IMR-90 (cell line): ENCODE measurements at regions not wholly inside any gene's neighbourhood (a gene's known extent, or its start where the extent isn't known, plus 50 kb on each side); places are given as distances from the start of the nearest gene placed in this dataset.

ENCODE experiments used
- ATAC-seq: fragments of 200-7000 bp; cut with Tn5 transposase; 2 replicates; pipeline ENCODE4 v1.9.1; 2020; ENCODE audit warnings: low read depth, mild to moderate bottlenecking, moderate library complexity
- BruUV-seq: library from RNA; stranded (reverse); fragments of 400-500 nt; replicated peaks from 2 replicates; lab custom pipeline; 2021; lab: Mats Ljungman, UMichigan
- CTCF ChIA-PET: fragments of 300-600 bp; formaldehyde crosslinking; extraction: SDS; loops from one replicate; lab custom pipeline; 2021; ENCODE audit warnings: antibody characterized with exemption; lab: Yijun Ruan, JAX
- POLR2A ChIA-PET: fragments of 300-600 bp; sonication (Branson Sonifier 250); formaldehyde crosslinking; loops from one replicate; lab custom pipeline; 2022; ENCODE audit warnings: antibody characterized with exemption; ENCODE audit not compliant: unreplicated experiment; lab: Charles Lee
- DNase-seq: peaks from one replicate; pipeline ENCODE4 v3.0.0; 2013
- H2AFZ ChIP-seq: replicated peaks from 2 replicates; pipeline ENCODE3; 2013; ENCODE audit warnings: low read length, mild to moderate bottlenecking; ENCODE audit not compliant: poor library complexity
- H2AK5ac ChIP-seq: 2 replicates; pipeline ENCODE4 v1.6.1; 2013; ENCODE audit warnings: low read depth, low read length, inconsistent platforms
- H2AK9ac ChIP-seq: replicated peaks from 2 replicates; pipeline ENCODE3; 2013; ENCODE audit warnings: mild to moderate bottlenecking, low read depth, low read length, moderate library complexity; ENCODE audit not compliant: poor library complexity
- H2BK120ac ChIP-seq: 2 replicates; pipeline ENCODE4 v1.6.1; 2013; ENCODE audit warnings: low read depth, low read length, inconsistent platforms
- H2BK15ac ChIP-seq: 3 replicates; pipeline ENCODE4 v1.6.1; 2013; ENCODE audit warnings: low read depth, low read length, inconsistent platforms
- H2BK20ac ChIP-seq: 2 replicates; pipeline ENCODE4 v1.6.1; 2013; ENCODE audit warnings: low read depth, mild to moderate bottlenecking, inconsistent platforms, low read length, moderate library complexity
- H2BK5ac ChIP-seq: 2 replicates; pipeline ENCODE4 v1.6.1; 2013; ENCODE audit warnings: mild to moderate bottlenecking, low read depth, low read length, inconsistent platforms; ENCODE audit not compliant: poor library complexity, severe bottlenecking
- H3K14ac ChIP-seq: replicated peaks from 2 replicates; pipeline ENCODE4 v1.6.1; 2013; ENCODE audit warnings: low read depth, low read length, inconsistent platforms
- H3K18ac ChIP-seq: 2 replicates; pipeline ENCODE4 v1.6.1; 2013; ENCODE audit warnings: low read depth, low read length, control low read depth
- H3K23ac ChIP-seq: 2 replicates; pipeline ENCODE4 v1.6.1; 2013; ENCODE audit warnings: low read depth, low read length, inconsistent platforms
- H3K27ac ChIP-seq: 2 replicates; pipeline ENCODE4 v1.5.1; 2013; ENCODE audit warnings: mild to moderate bottlenecking, control low read depth, low read length; ENCODE audit not compliant: insufficient read depth
- H3K27me3 ChIP-seq: 2 replicates; pipeline ENCODE4 v1.6.1; 2013; ENCODE audit warnings: low read length; ENCODE audit not compliant: control insufficient read depth, insufficient read depth
- H3K36me3 ChIP-seq: 2 replicates; pipeline ENCODE4 v1.6.1; 2013; ENCODE audit warnings: low read length, mixed read lengths; ENCODE audit not compliant: control insufficient read depth, insufficient read depth
- H3K4ac ChIP-seq: 2 replicates; pipeline ENCODE4 v1.6.1; 2013; ENCODE audit warnings: low read depth, low read length, inconsistent platforms
- H3K4me1 ChIP-seq: 2 replicates; pipeline ENCODE4 v1.6.1; 2013; ENCODE audit warnings: low read length, mixed read lengths; ENCODE audit not compliant: control insufficient read depth, insufficient read depth
- H3K4me2 ChIP-seq: 2 replicates; pipeline ENCODE4 v1.6.1; 2013; ENCODE audit warnings: low read depth, mild to moderate bottlenecking, control low read depth, low read length, moderate library complexity
- H3K4me3 ChIP-seq: 2 replicates; pipeline ENCODE4 v1.5.1; 2013; ENCODE audit warnings: low read depth, mild to moderate bottlenecking, control low read depth, low read length, moderate library complexity; ENCODE audit not compliant: insufficient read depth
- H3K56ac ChIP-seq: 2 replicates; pipeline ENCODE4 v1.6.1; 2013; ENCODE audit warnings: low read length, inconsistent platforms; ENCODE audit not compliant: insufficient read depth; ENCODE audit errors: extremely low read depth
- H3K79me1 ChIP-seq, 2 experiments: 2 replicates each; pipeline ENCODE4 v1.6.1; 2013; ENCODE audit warnings: low read length in 2 of 2, inconsistent platforms in 1 of 2, low read depth in 1 of 2
- H3K9ac ChIP-seq: 2 replicates; pipeline ENCODE4 v1.6.1; 2013; ENCODE audit warnings: low read depth, low read length, control low read depth
- H3K9me1 ChIP-seq: 2 replicates; pipeline ENCODE4 v1.6.1; 2013; ENCODE audit warnings: low read length, inconsistent platforms; ENCODE audit not compliant: insufficient read depth
- H3K9me3 ChIP-seq: 2 replicates; pipeline ENCODE4 v1.6.1; 2013; ENCODE audit warnings: low read length; ENCODE audit not compliant: control insufficient read depth, insufficient read depth
- H4K20me1 ChIP-seq: 2 replicates; pipeline ENCODE4 v1.6.1; 2013; ENCODE audit warnings: low read length, inconsistent platforms; ENCODE audit not compliant: insufficient read depth
- H4K5ac ChIP-seq: 2 replicates; pipeline ENCODE4 v1.6.1; 2013; ENCODE audit warnings: mild to moderate bottlenecking, low read depth, low read length, control low read depth
- H4K8ac ChIP-seq, 2 experiments: 2 replicates each; pipeline ENCODE4 v1.6.1; 2013; ENCODE audit warnings: low read depth in 2 of 2, low read length in 2 of 2, control low read depth in 1 of 2, inconsistent platforms in 1 of 2
- H4K91ac ChIP-seq: 2 replicates; pipeline ENCODE4 v1.6.1; 2013; ENCODE audit warnings: low read depth, low read length, inconsistent platforms; ENCODE audit not compliant: insufficient read depth
- BHLHE40 ChIP-seq: fragments of 150-350 bp; IDR thresholded peaks from 2 replicates; pipeline ENCODE4 v1.6.1; 2016; ENCODE audit warnings: mild to moderate bottlenecking, low read depth, low read length
- CEBPB ChIP-seq: IDR thresholded peaks from 2 replicates; pipeline ENCODE4 v1.6.1; 2012; ENCODE audit warnings: low read depth, low read length, improper control_type of control experiment
- CHD1 ChIP-seq: IDR thresholded peaks from 2 replicates; pipeline ENCODE4 v1.6.1; 2012; ENCODE audit warnings: low read depth, low read length, improper control_type of control experiment
- FOS ChIP-seq: fragments of 150-350 bp; IDR thresholded peaks from 2 replicates; pipeline ENCODE4 v1.6.1; 2016; ENCODE audit warnings: low read depth, low read length
- MAFK ChIP-seq: IDR thresholded peaks from 2 replicates; pipeline ENCODE4 v1.6.1; 2012; ENCODE audit warnings: low read depth, low read length, improper control_type of control experiment
- MAZ ChIP-seq: IDR thresholded peaks from 2 replicates; pipeline ENCODE4 v1.6.1; 2012; ENCODE audit warnings: low read depth, mild to moderate bottlenecking, low read length, improper control_type of control experiment, moderate library complexity, borderline replicate concordance
- MXI1 ChIP-seq: IDR thresholded peaks from 2 replicates; pipeline ENCODE4 v1.6.1; 2012; ENCODE audit warnings: low read depth, mild to moderate bottlenecking, low read length, moderate library complexity, borderline replicate concordance
- NFE2L2 ChIP-seq: fragments of 150-350 bp; IDR thresholded peaks from 2 replicates; pipeline ENCODE4 v1.6.1; 2016; ENCODE audit warnings: low read depth, mild to moderate bottlenecking, low read length
- POLR2A ChIP-seq: IDR thresholded peaks from 2 replicates; pipeline ENCODE4 v1.6.1; 2012; ENCODE audit warnings: mild to moderate bottlenecking, low read depth, low read length
- RAD21 ChIP-seq: IDR thresholded peaks from 2 replicates; pipeline ENCODE4 v1.6.1; 2012; ENCODE audit warnings: low read length, improper control_type of control experiment
- RCOR1 ChIP-seq: IDR thresholded peaks from 2 replicates; pipeline ENCODE4 v1.6.1; 2012; ENCODE audit warnings: mild to moderate bottlenecking, low read length, improper control_type of control experiment; ENCODE audit not compliant: insufficient replicate concordance
- RFX5 ChIP-seq: IDR thresholded peaks from 2 replicates; pipeline ENCODE4 v1.8.0; 2012; ENCODE audit warnings: low read depth, mild to moderate bottlenecking, low read length, moderate library complexity
- SMC3 ChIP-seq: fragments of 150-350 bp; IDR thresholded peaks from 2 replicates; pipeline ENCODE4 v1.6.1; 2016; ENCODE audit warnings: low read depth, mild to moderate bottlenecking, antibody characterized with exemption, low read length, moderate library complexity
- USF2 ChIP-seq: fragments of 150-350 bp; IDR thresholded peaks from 2 replicates; pipeline ENCODE4 v1.6.1; 2017; ENCODE audit warnings: mild to moderate bottlenecking, antibody characterized with exemption, low read length, low read depth
- WGBS, 2 experiments: methylation state at CpG; one replicate each; pipeline versions ENCODE4 v1.1.5 to v1.1.7; 2013; ENCODE audit warnings: missing lambda C conversion rate in 2 of 2; ENCODE audit not compliant: insufficient read length in 1 of 2; ENCODE audit errors: extremely low coverage in 2 of 2; 5-methylcytosine and 5-hydroxymethylcytosine counted together
- dilution Hi-C: fragments of 300-500 bp; cut with HindIII; formaldehyde crosslinking; loops from one replicate; pipeline ENCODE4 v1.14.3; 2018; ENCODE audit warnings: low sequenced_read_pairs; ENCODE audit not compliant: unreplicated experiment
- in situ Hi-C: fragments of 300-500 bp; cut with MboI; formaldehyde crosslinking; loops from 3 replicates; pipeline ENCODE4 v1.14.3; 2019; ENCODE audit warnings: low sequenced_read_pairs, inconsistent platforms, mixed read lengths
- intact Hi-C: fragments of 100-400 bp; cut with micrococcal nuclease; formaldehyde crosslinking; loops from 2 replicates; pipeline ENCODE4 v1.10.0; 2022
- TF ChIP-seq, protein P1 (sequence below): conservative IDR thresholded peaks from 2 replicates; pipeline ENCODE4 v1.5.1; 2012; ENCODE audit warnings: mild to moderate bottlenecking, low read depth, low read length, improper control_type of control experiment
- TF ChIP-seq, protein P2 (sequence below): fragments of 150-350 bp; IDR thresholded peaks from 2 replicates; pipeline ENCODE4 v1.6.1; 2016; ENCODE audit warnings: low read depth, mild to moderate bottlenecking, low read length, moderate library complexity, borderline replicate concordance

GRCh38 chr6:93894521-93894920, 475.2 kb upstream of the EPHA7 start:
- dilution Hi-C loops = no loop called here
- no peak overlapping the region for H2AFZ ChIP-seq
- TF ChIP-seq FOS = no peak
- TF ChIP-seq, protein P1, sequence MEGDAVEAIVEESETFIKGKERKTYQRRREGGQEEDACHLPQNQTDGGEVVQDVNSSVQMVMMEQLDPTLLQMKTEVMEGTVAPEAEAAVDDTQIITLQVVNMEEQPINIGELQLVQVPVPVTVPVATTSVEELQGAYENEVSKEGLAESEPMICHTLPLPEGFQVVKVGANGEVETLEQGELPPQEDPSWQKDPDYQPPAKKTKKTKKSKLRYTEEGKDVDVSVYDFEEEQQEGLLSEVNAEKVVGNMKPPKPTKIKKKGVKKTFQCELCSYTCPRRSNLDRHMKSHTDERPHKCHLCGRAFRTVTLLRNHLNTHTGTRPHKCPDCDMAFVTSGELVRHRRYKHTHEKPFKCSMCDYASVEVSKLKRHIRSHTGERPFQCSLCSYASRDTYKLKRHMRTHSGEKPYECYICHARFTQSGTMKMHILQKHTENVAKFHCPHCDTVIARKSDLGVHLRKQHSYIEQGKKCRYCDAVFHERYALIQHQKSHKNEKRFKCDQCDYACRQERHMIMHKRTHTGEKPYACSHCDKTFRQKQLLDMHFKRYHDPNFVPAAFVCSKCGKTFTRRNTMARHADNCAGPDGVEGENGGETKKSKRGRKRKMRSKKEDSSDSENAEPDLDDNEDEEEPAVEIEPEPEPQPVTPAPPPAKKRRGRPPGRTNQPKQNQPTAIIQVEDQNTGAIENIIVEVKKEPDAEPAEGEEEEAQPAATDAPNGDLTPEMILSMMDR = no peak
- no peak for TF ChIP-seq RFX5
- no peak for TF ChIP-seq MAFK
- TF ChIP-seq MAZ = no peak
- no peak for TF ChIP-seq BHLHE40
- TF ChIP-seq SMC3 = no peak
- no peak for TF ChIP-seq USF2
- TF ChIP-seq MXI1 = no peak
- TF ChIP-seq RAD21 = no peak
- TF ChIP-seq, protein P2, sequence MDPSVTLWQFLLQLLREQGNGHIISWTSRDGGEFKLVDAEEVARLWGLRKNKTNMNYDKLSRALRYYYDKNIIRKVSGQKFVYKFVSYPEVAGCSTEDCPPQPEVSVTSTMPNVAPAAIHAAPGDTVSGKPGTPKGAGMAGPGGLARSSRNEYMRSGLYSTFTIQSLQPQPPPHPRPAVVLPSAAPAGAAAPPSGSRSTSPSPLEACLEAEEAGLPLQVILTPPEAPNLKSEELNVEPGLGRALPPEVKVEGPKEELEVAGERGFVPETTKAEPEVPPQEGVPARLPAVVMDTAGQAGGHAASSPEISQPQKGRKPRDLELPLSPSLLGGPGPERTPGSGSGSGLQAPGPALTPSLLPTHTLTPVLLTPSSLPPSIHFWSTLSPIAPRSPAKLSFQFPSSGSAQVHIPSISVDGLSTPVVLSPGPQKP = no peak
- TF ChIP-seq RCOR1 = no peak
- no peak for TF ChIP-seq CHD1
- TF ChIP-seq NFE2L2 = no peak
- no peak for TF ChIP-seq CEBPB
- no peak for TF ChIP-seq POLR2A

More at GRCh38 chr6:93894521-93894920, 475.2 kb upstream of the EPHA7 start:
- Histone ChIP-seq H2AK5ac (no peak overlapping the region), H3K27ac (no peak overlapping the region), H3K14ac (no peak overlapping the region), H3K4ac (no peak overlapping the region), H2AK9ac (no peak overlapping the region), H4K91ac (no peak overlapping the region), H3K9ac (no peak overlapping the region), H2BK5ac (no peak overlapping the region), H3K36me3 (no peaks in the 10 kb centered on the region), H3K56ac (no peak overlapping the region), H3K23ac (no peak overlapping the region), H4K5ac (no peak overlapping the region), H3K79me1 (no peaks in the 10 kb centered on the region), H3K18ac (no peak overlapping the region), H2BK20ac (no peak overlapping the region), H3K4me3 (no peak overlapping the region), H3K27me3 (no peaks in the 10 kb centered on the region), H3K9me1 (no peaks in the 10 kb centered on the region), H3K9me3 (no peaks in the 10 kb centered on the region; the same call in 1 of the 2 replicates), H3K4me1 (no peaks in the 10 kb centered on the region), H2BK15ac (no peak overlapping the region), H4K8ac (no peak overlapping the region), H2BK120ac (no peak overlapping the region), H3K4me2 (no peak overlapping the region), H4K20me1 (no peaks in the 10 kb centered on the region)
- BruUV-seq = no TSS peak
- CTCF ChIA-PET = no interaction called here
- POLR2A ChIA-PET = no interaction called here
- intact Hi-C loops = no loop called here
- ATAC-seq = no peak
- no CpG with 5 or more reads among the region's 1 CpG for WGBS, 2 experiments
- no peak for DNase-seq
- in situ Hi-C loops = no loop called here
